Fibroblast of skin of scalp (primary cell): ENCODE measurements at regions not wholly inside any gene's neighbourhood (a gene's known extent, or its start where the extent isn't known, plus 50 kb on each side); places are given as distances from the start of the nearest gene placed in this dataset.

Experiments
- DNase-seq: peaks from one replicate; pipeline ENCODE4 v3.0.0-alpha.2; 2013

GRCh38 chr1:87225171-87225570, 103.5 kb upstream of the LMO4 start:
- DNase-seq, result no peak

DNA sequence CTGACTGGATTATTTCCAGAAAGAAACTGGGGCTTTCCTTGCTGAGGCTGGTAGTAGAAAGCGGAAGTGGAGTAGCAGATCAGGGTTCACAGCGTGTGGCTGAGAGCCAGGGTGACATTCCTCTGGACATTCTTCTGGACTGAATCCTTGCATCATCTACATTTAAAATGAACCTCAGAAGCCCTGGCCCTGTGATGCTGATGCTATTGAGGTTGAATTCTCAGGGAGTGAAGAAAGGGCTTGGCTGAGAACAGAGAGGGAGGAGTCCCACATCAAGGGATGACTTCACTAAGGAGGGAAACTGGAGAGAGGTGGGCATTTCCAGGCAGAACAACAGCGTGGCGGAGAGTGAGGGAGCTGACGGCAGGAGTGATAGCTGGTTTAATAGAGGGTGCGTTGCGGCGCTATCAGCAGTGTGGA, 102.3 kb upstream of the LMO4 start:
- DNase-seq, result peak; percentile 98

GRCh38 chr1:87227651-87228050, 101.0 kb upstream of the LMO4 start:
- DNase-seq, result no peak

DNA sequence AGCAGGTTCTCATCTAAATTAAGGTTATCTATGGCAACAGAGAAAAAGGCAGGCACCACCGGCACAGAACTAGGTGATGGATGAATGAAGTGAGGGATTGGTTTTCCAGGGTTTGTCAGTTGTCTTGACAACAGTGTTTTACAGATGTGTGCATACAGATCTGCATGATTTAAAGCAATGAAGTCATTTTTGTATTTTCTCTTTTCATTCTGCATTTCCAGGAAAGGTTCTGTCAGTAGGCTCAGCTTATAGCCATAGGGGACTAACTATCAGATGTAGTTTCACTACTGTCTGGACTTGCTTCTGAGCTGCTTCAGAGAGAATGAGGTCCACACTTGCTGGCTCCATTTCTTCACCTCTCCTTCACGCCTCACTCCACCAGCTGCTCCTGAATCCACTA, 98.2 kb upstream of the LMO4 start:
- DNase-seq, result no peak

DNA sequence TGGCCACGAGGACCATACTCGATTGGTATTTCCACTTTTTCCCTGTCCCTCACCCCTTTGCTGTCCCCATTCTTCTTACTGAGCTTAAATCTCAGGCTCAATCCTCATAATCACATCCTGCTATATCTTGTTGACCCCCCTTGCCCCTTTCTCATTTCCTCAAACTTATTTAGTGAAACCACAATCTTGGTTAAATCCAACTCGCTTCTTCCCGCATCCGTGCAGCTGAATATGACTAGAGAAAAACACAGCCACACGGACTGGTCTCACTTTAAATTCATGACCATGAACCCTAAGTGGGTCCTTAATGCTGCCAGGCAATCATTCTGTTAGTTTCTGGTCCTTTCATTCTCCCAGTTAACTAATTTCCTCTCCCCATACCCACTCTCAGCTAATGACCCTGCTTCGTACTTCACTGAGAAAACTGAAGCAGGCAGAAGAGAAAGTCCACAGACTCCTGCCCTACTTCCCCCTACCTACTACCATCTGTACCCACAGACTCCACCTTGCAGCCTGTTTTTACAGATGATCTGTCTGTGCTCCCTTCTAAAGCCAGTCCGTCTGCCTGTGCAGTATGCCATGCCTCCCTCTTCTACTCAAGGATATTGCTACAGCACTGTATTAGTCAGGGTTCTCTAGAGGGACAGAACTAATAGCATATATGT, 96.8 kb upstream of the LMO4 start:
- DNase-seq, result no peak

DNA sequence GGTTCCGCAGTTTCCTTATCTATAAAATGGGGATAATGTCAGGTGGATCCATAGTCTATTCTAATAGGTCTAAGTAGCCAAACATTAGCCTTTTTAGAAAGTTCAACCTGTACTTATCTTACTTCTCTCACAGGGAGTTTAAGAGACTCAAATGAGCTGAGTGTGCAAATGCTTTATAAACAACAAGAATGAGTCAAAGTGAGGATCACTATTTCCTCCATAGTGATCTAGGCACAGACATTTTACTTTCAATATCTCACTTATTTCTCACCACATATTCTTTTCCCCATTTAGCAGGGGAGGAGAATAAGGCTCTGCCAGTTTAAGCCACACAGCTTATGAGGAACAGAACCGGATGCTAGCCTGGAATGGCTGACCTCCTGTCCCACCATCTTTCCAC, 92.1 kb upstream of the LMO4 start:
- no peak for DNase-seq

DNA sequence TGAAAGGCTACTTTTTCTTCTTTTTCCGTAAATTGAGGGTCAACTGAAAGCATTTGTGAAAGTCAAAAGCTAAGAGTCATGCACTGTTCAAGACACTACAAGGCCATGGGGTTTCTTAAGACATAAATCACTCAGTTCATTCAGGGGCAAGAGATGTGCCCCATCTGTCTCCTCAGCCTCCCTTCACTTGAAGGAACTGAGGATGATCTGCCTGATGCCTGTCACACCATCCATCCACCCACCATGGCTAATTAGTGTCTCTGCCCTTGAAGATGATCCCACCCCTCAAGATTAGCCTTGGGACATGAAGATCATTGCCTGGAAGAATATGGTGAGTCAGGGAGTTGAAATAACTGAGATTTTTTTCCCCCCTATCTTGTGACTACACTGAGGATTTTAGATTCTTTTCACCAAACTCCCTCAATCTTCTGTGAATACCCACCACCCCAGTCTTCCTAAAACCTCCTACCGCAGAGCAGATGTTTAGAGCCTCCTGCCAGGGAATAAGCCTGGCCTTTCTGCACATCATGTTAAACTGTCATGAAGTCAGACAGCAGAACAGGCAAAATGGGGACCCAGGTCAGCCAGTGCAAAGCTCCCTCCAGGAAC, 88.6 kb upstream of the LMO4 start:
- no peak for DNase-seq

DNA sequence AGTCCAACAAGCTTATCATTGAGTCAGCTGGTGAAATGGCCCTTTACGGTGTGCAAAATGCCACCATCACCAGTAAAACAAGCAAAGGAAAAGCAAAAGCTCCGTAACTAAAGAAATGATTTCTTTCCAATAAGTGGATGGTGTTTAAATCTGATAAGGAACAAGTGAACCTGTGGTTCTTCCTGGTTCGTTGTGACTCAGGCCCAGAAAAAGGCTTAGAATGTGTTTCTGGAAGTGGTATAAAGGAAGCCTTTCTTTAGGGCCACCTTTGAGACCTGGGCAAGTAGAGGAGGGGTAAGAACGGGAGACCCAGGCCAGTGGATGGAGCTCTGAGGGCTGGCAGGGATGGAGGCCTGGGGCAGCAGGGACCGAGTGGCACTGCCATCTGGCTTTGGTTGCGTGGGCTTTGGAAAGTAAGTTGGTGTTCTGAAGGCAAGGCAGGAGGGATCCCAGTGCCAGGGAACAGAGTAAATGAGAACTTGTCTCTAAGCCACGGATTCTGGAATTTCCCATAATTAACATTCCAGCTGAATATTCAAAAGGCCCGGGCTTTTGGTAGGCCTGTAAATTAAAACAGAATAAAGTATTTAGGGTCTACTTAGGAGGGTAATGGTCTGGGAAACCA, 87.9 kb upstream of the LMO4 start:
- no peak for DNase-seq

DNA sequence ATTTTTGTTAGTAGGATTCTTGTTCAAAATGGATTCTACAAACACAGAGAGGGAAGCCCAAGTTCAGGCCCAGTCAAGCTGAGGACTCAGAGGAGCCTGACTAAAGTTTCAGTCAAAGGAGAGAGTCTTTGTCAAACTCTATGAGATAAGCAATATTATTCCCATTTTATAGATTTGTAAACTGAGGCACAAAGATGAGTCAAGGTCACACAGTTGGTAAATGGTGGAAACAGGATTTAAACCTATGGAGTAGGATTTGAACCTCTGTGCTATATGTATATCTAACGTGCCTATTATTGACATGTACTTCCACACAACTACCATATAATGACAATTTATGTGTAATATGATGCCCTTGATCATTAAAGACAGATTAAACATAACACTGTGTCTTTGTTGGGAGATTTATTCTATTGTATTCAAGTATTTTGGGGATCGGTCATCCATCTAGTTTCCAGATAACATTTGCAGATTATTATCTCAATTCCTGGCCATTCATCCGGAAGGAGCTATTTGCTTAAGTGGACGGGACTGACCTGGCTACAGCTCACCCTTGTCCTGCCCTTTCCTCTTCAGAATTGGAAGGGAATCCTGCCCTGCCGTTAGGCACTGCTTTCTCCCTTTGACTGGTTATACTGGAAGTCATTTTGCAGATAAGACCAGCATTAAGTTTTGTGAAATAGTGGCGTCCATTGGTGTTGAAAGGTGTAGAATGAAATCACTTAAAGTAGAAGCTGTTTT, 86.1 kb upstream of the LMO4 start:
- DNase-seq, result no peak

DNA sequence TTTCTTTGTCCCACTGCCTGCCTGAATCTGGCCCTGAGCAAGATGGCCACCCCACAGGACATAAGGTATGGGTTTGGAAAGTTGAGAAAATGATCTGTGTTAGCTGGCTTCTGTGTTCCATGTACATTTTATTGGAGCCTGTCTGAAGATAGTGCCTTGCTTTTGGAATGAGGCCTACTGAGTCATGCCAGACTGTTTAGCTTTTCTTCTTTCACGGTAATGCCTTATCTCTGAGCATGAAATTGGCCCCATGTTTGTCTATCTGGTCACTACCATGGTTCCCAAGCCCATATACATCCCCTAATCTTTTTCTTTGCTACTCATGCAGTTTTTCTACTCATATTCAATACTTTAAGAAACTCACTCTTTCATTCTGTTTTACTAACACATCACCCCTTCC, 85.1 kb upstream of the LMO4 start:
- peak; percentile 7 for DNase-seq

DNA sequence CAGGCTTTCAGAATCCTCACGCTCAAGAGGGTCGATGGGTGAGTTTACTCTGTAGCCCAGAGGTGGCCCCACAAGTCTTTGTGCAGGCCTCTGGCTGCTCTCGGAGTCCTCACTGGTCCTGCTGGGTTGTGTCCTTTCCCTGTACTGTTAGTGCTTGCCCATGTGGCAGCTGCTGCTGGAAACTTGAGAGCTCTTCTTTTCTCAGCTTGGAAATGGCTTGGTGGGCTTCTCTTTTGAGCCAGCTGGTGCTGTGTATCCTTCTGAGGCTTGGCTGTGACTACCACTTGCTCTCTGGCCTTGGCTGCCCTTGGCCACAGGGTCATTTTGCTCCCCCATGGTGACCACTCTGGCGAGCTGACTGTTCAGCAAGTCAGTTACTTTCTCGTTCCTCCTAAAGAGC, 82.2 kb upstream of the LMO4 start:
- DNase-seq, result no peak

DNA sequence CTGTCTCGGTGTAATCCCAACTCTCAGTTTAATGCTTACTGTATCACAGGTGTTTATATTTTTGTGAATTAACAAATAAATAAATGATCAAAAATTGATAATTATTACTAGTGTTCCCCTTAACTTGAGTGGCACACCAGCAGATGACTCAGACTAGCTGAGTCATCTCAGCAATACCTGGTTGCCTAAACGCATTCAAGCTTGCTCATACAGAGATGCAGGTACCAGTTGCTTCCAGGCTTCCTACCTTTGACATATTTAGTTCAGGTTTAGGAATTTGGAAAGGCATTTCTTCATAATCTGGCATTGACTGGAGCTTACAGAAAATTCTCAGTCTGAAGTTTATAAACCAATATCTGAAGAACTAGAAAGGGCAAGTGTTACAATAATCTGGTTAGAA, 78.9 kb upstream of the LMO4 start:
- no peak for DNase-seq

- DNase-seq, result no peak
These were observed 78.3 kb upstream of the LMO4 start for GRCh38 chr1:87250336-87250735.

GRCh38 chr1:87252406-87252805, 76.3 kb upstream of the LMO4 start:
- DNase-seq, result peak; percentile 23

- no peak for DNase-seq
These were observed 66.0 kb upstream of the LMO4 start for GRCh38 chr1:87262688-87263087.

DNA sequence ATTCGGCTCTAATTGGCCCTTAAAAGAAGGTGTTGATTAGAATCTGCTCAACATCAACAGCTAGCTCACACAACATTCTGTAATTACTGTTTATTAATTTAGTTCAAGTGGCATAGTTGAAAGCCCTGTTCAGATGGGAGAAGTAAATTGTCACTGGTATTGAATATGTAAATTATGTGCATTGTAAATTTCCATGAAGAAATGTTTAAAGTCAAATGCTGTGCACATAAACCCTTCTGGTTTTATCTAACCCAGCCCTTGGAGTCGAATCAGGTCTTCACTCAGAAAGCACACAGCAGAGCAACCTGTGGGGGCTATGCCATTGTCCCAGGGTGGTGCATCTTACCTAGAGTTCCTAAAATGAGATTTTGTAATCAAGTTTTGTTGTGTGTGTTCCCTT, 65.4 kb upstream of the LMO4 start:
- DNase-seq, result no peak

DNA sequence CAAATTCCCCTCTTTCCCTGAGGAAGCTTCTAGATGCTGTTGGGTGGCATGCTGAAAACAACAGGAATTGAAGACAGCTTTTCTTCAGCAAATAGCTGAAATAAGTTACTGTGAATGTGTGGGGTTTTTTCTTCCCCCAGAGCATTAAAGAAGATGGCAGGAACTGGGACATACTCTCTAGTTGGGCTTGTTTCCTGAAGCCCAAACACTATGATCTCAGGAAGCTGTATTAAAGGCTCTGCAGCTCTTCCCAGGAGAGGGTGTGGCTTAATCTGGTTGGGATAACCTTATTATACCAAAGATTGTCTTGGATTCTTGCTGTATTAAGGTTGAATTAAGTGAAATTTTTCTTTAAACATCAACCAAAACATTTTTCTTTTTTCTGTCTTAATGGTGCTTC, 64.9 kb upstream of the LMO4 start:
- DNase-seq, result no peak

DNA sequence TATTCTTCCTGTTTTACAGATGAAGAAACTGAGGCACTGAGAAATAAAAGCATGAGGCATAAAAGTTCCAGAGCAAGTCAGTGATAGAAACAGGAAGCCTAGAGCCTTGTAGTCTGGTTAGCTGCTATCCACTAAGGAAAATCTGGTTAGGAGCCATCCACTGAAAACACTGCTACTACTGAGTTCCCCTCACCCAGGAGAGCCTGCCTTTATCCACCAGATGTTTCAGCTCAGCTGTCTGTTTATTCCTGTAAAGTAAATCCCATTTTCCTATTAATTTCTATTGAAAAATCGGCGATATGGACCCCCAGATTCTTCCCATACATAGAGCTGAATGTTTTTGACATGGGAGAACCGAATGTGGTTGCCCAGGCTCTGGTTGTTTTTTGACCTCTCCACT, 63.7 kb upstream of the LMO4 start:
- no peak for DNase-seq

GRCh38 chr1:87265786-87266185, 62.9 kb upstream of the LMO4 start:
- no peak for DNase-seq

- DNase-seq, result no peak
These were observed 60.6 kb upstream of the LMO4 start for GRCh38 chr1:87268111-87268510.

- no peak for DNase-seq
These were observed 58.8 kb upstream of the LMO4 start for GRCh38 chr1:87269921-87270320.

DNA sequence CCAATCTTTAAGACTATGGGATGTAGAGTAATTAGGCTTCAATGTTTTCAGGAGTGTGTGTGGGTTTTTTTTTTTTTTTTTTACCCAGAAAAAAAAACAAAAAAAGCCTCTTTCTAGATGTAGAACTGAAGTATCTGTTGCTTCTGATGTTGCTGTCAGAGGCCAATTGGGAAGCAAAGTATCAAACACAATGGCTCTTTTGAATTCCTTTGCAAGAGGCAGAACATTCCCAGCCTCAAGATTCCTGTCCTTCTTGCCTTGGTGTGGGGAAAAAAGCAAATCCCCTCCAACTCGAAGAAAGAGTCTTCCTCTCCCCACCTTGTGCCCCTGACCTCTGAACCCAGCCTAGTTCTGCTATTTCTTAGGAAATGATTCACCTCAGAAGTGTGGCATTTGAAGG, 55.4 kb upstream of the LMO4 start:
- no peak for DNase-seq

- no peak for DNase-seq
These were observed 53.8 kb upstream of the LMO4 start for GRCh38 chr1:87274851-87275250.
